ENCODE measurements at regions not wholly inside any gene's neighbourhood (a gene's known extent, or its start where the extent isn't known, plus 50 kb on each side); places are given as distances from the start of the nearest gene placed in this dataset.
"Not testable (repeated sequence)": the region's sequence is repeated elsewhere in the genome, so short reads cannot be mapped to it uniquely, and the experiment has no call there.

GRCh38 chr22:47884200-47884599 lies 1121.8 kb downstream of the TBC1D22A start:
- DNase-seq = no peak

GRCh38 chr22:47883757-47884156 lies 1121.3 kb downstream of the TBC1D22A start:
- DNase-seq = no peak

GRCh38 chr22:47879346-47879745 lies 1116.9 kb downstream of the TBC1D22A start:
- DNase-seq = no peak

GRCh38 chr22:47878460-47878859 lies 1116.0 kb downstream of the TBC1D22A start:
- no peak for DNase-seq

- no peak for DNase-seq
These were observed 1110.5 kb downstream of the TBC1D22A start for GRCh38 chr22:47872761-47873535.

GRCh38 chr22:47865626-47866025 lies 1103.2 kb downstream of the TBC1D22A start:
- no peak for DNase-seq

GRCh38 chr22:47862394-47862793 lies 1099.9 kb downstream of the TBC1D22A start:
- no peak for DNase-seq

- DNase-seq = not testable (repeated sequence)
These were observed 1098.5 kb downstream of the TBC1D22A start for GRCh38 chr22:47860907-47861306.

GRCh38 chr22:47859881-47860525 lies 1097.6 kb downstream of the TBC1D22A start:
- no peak for DNase-seq

- no peak for DNase-seq
These were observed 1096.4 kb downstream of the TBC1D22A start for GRCh38 chr22:47858773-47859306.

GRCh38 chr22:47854680-47855079 lies 1092.2 kb downstream of the TBC1D22A start:
- DNase-seq = no peak

GRCh38 chr22:47854251-47854650 lies 1091.8 kb downstream of the TBC1D22A start:
- DNase-seq = no peak

- no peak for DNase-seq
These were observed 1091.3 kb downstream of the TBC1D22A start for GRCh38 chr22:47853750-47854149.

GRCh38 chr22:47851586-47851985 lies 1089.1 kb downstream of the TBC1D22A start:
- no peak for DNase-seq

GRCh38 chr22:47850644-47851151 lies 1088.2 kb downstream of the TBC1D22A start:
- DNase-seq = no peak

- DNase-seq = no peak
These were observed 1087.1 kb downstream of the TBC1D22A start for GRCh38 chr22:47849576-47849975.

- DNase-seq = no peak
These were observed 1085.9 kb downstream of the TBC1D22A start for GRCh38 chr22:47848184-47848920.

GRCh38 chr22:47847131-47847890 lies 1084.9 kb downstream of the TBC1D22A start:
- no peak for DNase-seq

GRCh38 chr22:47846206-47846605 lies 1083.8 kb downstream of the TBC1D22A start:
- DNase-seq = no peak

- DNase-seq = no peak
These were observed 1079.7 kb downstream of the TBC1D22A start for GRCh38 chr22:47842119-47842518.

GRCh38 chr22:47841156-47841555 lies 1078.7 kb downstream of the TBC1D22A start:
- DNase-seq = no peak

- no peak for DNase-seq
These were observed 1077.3 kb downstream of the TBC1D22A start for GRCh38 chr22:47839595-47840227.

Data from activated CD4-positive, alpha-beta T cell treated with anti-CD3 and anti-CD28 coated beads, Interleukin-2, amount 50 U/mL, for 16 hours (primary cell).